ENCODE measurements at regions not wholly inside any gene's neighbourhood (a gene's known extent, or its start where the extent isn't known, plus 50 kb on each side); places are given as distances from the start of the nearest gene placed in this dataset.

DNA sequence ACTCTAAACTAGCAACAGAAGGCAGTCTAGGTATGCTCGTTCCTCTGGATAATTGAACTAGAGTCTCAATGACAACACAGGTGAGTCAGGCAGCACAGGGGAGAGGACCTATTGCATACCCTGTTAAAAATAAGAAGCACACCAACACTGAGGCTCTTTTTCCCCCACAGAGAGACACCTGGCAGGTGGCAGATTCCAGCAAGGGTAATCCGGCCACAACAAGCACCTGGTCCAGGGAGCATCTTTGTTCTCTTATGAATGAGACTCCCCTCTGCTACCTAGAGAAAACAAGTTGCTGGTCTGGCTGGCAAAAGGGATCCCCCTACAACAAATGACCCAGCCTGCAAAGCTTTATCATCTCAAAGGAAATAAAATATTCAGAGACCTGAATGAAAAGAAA, 508.9 kb upstream of the POU3F3 start:
- Histone ChIP-seq H3K27me3 (ENCODE audit: insufficient read depth, low read length) (no peaks in the 10 kb centered on the region), H3K4me3 (replicated peaks in 1 of 2; ENCODE audit: low read depth in 1 of 2, low read length in 2 of 2) (no peak overlapping the region), H3K9me2 (ENCODE audit: insufficient read depth) (no peaks in the 10 kb centered on the region), H3K4me1 (ENCODE audit: control insufficient read depth in 1 of 2, insufficient read depth in 2 of 2, low read length in 2 of 2) (no peaks in the 10 kb centered on the region), H3K9ac (ENCODE audit: low read length) (no peak overlapping the region), H3K36me3 (ENCODE audit: control insufficient read depth in 1 of 2, insufficient read depth in 2 of 2, low read length in 2 of 2) (no peaks in the 10 kb centered on the region), H3K4me2 (ENCODE audit: low read length) (no peak overlapping the region), H3K9me3 (ENCODE audit: control insufficient read depth in 1 of 2, insufficient read depth in 1 of 2, low read depth in 1 of 2, low read length in 2 of 2) (peaks cover 12 to 24% of the 10 kb centered on the region in 2 experiments; a peak in 2 of 4 replicates), H3K27ac (ENCODE audit: low read depth, low read length) (no peak overlapping the region), H2AFZ (ENCODE audit: low read depth, low read length, poor library complexity, severe bottlenecking) (no peak overlapping the region), H3K79me2 (ENCODE audit: insufficient read depth, low read length) (no peaks in the 10 kb centered on the region), H4K20me1 (ENCODE audit: insufficient read depth) (no peaks in the 10 kb centered on the region)
- intact Hi-C loops (cut with micrococcal nuclease), result no loop called here
- TF ChIP-seq SIN3A (IDR thresholded peaks at IDR 0.05; ENCODE audit: low read depth), result no peak
- TF ChIP-seq JUND (IDR thresholded peaks at IDR 0.05), result no peak
- TF ChIP-seq EGR1 (IDR thresholded peaks at IDR 0.05; ENCODE audit: low read depth), result no peak
- TF ChIP-seq, protein P1, sequence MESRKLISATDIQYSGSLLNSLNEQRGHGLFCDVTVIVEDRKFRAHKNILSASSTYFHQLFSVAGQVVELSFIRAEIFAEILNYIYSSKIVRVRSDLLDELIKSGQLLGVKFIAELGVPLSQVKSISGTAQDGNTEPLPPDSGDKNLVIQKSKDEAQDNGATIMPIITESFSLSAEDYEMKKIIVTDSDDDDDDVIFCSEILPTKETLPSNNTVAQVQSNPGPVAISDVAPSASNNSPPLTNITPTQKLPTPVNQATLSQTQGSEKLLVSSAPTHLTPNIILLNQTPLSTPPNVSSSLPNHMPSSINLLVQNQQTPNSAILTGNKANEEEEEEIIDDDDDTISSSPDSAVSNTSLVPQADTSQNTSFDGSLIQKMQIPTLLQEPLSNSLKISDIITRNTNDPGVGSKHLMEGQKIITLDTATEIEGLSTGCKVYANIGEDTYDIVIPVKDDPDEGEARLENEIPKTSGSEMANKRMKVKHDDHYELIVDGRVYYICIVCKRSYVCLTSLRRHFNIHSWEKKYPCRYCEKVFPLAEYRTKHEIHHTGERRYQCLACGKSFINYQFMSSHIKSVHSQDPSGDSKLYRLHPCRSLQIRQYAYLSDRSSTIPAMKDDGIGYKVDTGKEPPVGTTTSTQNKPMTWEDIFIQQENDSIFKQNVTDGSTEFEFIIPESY (IDR thresholded peaks at IDR 0.05; ENCODE audit: extremely low read depth, insufficient replicate concordance, low read length), result no peak
- TF ChIP-seq FOSL1 (IDR thresholded peaks at IDR 0.05; ENCODE audit: low read depth), result no peak
- TF ChIP-seq CBX3 (IDR thresholded peaks at IDR 0.05; ENCODE audit: low read depth), result no peak
- TF ChIP-seq TCF7L2 (IDR thresholded peaks at IDR 0.05; ENCODE audit: borderline replicate concordance, extremely low read depth, insufficient read depth, insufficient read length), result no peak
- no peak for TF ChIP-seq EZH2phosphoT487 (IDR thresholded peaks at IDR 0.05; ENCODE audit: borderline replicate concordance)
- no peak for TF ChIP-seq ZFX (IDR thresholded peaks at IDR 0.05)
- TF ChIP-seq ELF1 (IDR thresholded peaks at IDR 0.05; ENCODE audit: borderline replicate concordance, low read depth), result no peak
- no peak for TF ChIP-seq POLR2AphosphoS5 (IDR thresholded peaks at IDR 0.05; ENCODE audit: low read depth, low read length)
- no peak for TF ChIP-seq EZH2 (IDR thresholded peaks at IDR 0.05)
- TF ChIP-seq MAX (IDR thresholded peaks at IDR 0.05), result no peak
- TF ChIP-seq POLR2A (IDR thresholded peaks at IDR 0.05; ENCODE audit: borderline replicate concordance, extremely low read depth, insufficient read depth, insufficient read length), result no peak
- DNase-seq (ENCODE audit: low read depth, low spot score) (no peak), ATAC-seq (no peak)
- no TSS peak for BruUV-seq (replicated peaks)
- RAD21 ChIA-PET (ENCODE audit: low non-redundant PET in 1 of 2, low total read pairs in 2 of 2, uncharacterized antibody in 2 of 2, unreplicated experiment in 2 of 2), result no interaction called here
- CTCF ChIA-PET, result no interaction called here
- POLR2A ChIA-PET, result no interaction called here
